Astrocyte (in vitro differentiated cells and primary cell): ENCODE measurements at regions not wholly inside any gene's neighbourhood (a gene's known extent, or its start where the extent isn't known, plus 50 kb on each side); places are given as distances from the start of the nearest gene placed in this dataset.
A peak's percentile ranks its signal among the peaks of the same experiment; 100 is the strongest.

Source experiments
- DNase-seq: peaks from one replicate; pipeline ENCODE4 v3.0.0-alpha.2; 2010; ENCODE audit warnings: low read depth
- FAIRE-seq: peaks from 2 replicates; lab custom pipeline; 2011; peaks lifted over from hg19 to GRCh38; lab: Jason Lieb, UNC
- H2AFZ ChIP-seq: 2 replicates; pipeline ENCODE4 v1.6.0; 2012; ENCODE audit warnings: low read depth, low read length, inconsistent platforms
- H3K27ac ChIP-seq: 2 replicates; pipeline ENCODE4 v1.5.1; 2011; ENCODE audit warnings: low read depth, low read length, inconsistent platforms
- H3K27me3 ChIP-seq: 2 replicates; pipeline ENCODE4 v1.6.0; 2011; ENCODE audit warnings: low read length, inconsistent platforms; ENCODE audit not compliant: insufficient read depth
- H3K36me3 ChIP-seq: 2 replicates; pipeline ENCODE4 v1.5.1; 2011; ENCODE audit warnings: low read length, inconsistent platforms; ENCODE audit not compliant: insufficient read depth
- H3K4me1 ChIP-seq: 2 replicates; pipeline ENCODE4 v1.5.1; 2011; ENCODE audit warnings: low read length, inconsistent platforms; ENCODE audit not compliant: insufficient read depth
- H3K4me2 ChIP-seq: 2 replicates; pipeline ENCODE4 v1.6.0; 2012; ENCODE audit warnings: low read length, inconsistent platforms
- H3K4me3 ChIP-seq: 2 replicates; pipeline ENCODE4 v1.5.1; 2011; ENCODE audit warnings: low read depth, mild to moderate bottlenecking, low read length, inconsistent platforms; ENCODE audit not compliant: insufficient read depth
- H3K79me2 ChIP-seq: 2 replicates; pipeline ENCODE4 v1.6.0; 2012; ENCODE audit warnings: mild to moderate bottlenecking, low read length, inconsistent platforms; ENCODE audit not compliant: insufficient read depth
- H3K9ac ChIP-seq: 2 replicates; pipeline ENCODE4 v1.6.0; 2012; ENCODE audit warnings: mild to moderate bottlenecking, low read length, inconsistent platforms
- H3K9me3 ChIP-seq: 2 replicates; pipeline ENCODE4 v1.5.1; 2012; ENCODE audit warnings: low read depth, mild to moderate bottlenecking, low read length, inconsistent platforms; ENCODE audit not compliant: insufficient read depth
- H4K20me1 ChIP-seq: 2 replicates; pipeline ENCODE4 v1.6.0; 2012; ENCODE audit warnings: low read length, inconsistent platforms; ENCODE audit not compliant: insufficient read depth
- H3K27ac Mint-ChIP-seq: one replicate; pipeline ENCODE4 v1.8.0; 2021; ENCODE audit warnings: mild to moderate bottlenecking, mixed read lengths; ENCODE audit not compliant: unreplicated experiment
- H3K27me3 Mint-ChIP-seq: one replicate; pipeline ENCODE4 v1.8.0; 2021; ENCODE audit warnings: low read depth, mixed read lengths; ENCODE audit not compliant: unreplicated experiment
- H3K36me3 Mint-ChIP-seq: one replicate; pipeline ENCODE4 v1.8.0; 2021; ENCODE audit warnings: low read depth, mixed read lengths; ENCODE audit not compliant: unreplicated experiment
- H3K4me1 Mint-ChIP-seq: one replicate; pipeline ENCODE4 v1.8.0; 2021; ENCODE audit warnings: low read depth, mixed read lengths; ENCODE audit not compliant: unreplicated experiment
- H3K4me3 Mint-ChIP-seq: one replicate; pipeline ENCODE4 v1.8.0; 2021; ENCODE audit warnings: mild to moderate bottlenecking, moderate library complexity, mixed read lengths; ENCODE audit not compliant: unreplicated experiment
- H3K9me3 Mint-ChIP-seq: one replicate; pipeline ENCODE4 v1.8.0; 2021; ENCODE audit warnings: mild to moderate bottlenecking, mixed read lengths; ENCODE audit not compliant: unreplicated experiment
- CTCF ChIP-seq: IDR thresholded peaks from 2 replicates; pipeline ENCODE4 v1.5.1; 2011; ENCODE audit warnings: low read depth, mild to moderate bottlenecking, inconsistent platforms, low read length, moderate library complexity; ENCODE audit not compliant: insufficient read depth
- EZH2 ChIP-seq: IDR thresholded peaks from 2 replicates; pipeline ENCODE4 v1.6.1; 2012; ENCODE audit warnings: mild to moderate bottlenecking, low read length, inconsistent platforms; ENCODE audit not compliant: insufficient read depth

- no peaks in the 10 kb centered on the region for H3K79me2 ChIP-seq
- H2AFZ ChIP-seq = no peak overlapping the region
- H3K36me3 Mint-ChIP-seq = peaks cover 1% of the 10 kb centered on the region
- H3K27ac ChIP-seq = no peak overlapping the region
- no peak overlapping the region for H3K4me3 Mint-ChIP-seq
- no peak overlapping the region for H3K4me3 ChIP-seq
- no peak overlapping the region for H3K4me2 ChIP-seq
- TF ChIP-seq CTCF = no peak
- TF ChIP-seq EZH2 = no peak
- FAIRE-seq (no peak), DNase-seq (no peak)
- H3K27ac Mint-ChIP-seq = no peak overlapping the region
- no peaks in the 10 kb centered on the region for H3K27me3 ChIP-seq
- H3K9me3 ChIP-seq = no peaks in the 10 kb centered on the region
- H3K4me1 Mint-ChIP-seq = peaks cover 5% of the 10 kb centered on the region
- H3K4me1 ChIP-seq = no peaks in the 10 kb centered on the region
- H3K27me3 Mint-ChIP-seq = peaks cover 10% of the 10 kb centered on the region
- H3K9me3 Mint-ChIP-seq = peaks cover 2% of the 10 kb centered on the region
- no peak overlapping the region for H3K9ac ChIP-seq
- no peaks in the 10 kb centered on the region for H3K36me3 ChIP-seq
- no peaks in the 10 kb centered on the region for H4K20me1 ChIP-seq
These were observed 94.6 kb upstream of the SNTG2 start for GRCh38 chr2:856041-856440.

DNA sequence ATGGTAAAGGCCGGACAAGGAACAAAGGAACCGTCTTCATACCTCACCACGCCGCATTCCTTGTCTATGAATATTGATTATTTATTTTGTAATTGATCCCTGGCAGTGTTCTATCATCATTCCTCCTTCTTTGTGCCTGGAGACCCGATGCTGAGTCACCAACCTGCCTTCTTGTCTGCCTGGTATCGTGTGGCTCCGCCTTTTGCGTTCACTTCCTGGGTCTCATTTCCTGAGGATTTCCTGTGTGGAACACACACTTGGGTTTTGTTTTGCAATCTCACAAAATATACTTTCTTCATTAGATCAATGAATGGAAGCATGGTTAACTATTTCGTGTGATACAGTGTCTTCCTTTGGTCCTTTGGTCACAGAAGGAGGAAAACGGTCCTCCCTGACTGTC, 95.5 kb upstream of the SNTG2 start:
- Histone ChIP-seq H3K4me1 (no peaks in the 10 kb centered on the region), H3K79me2 (no peaks in the 10 kb centered on the region), H3K9ac (no peak overlapping the region), H3K27ac (no peak overlapping the region), H3K4me3 (no peak overlapping the region), H3K27me3 (no peaks in the 10 kb centered on the region), H2AFZ (no peak overlapping the region), H4K20me1 (no peaks in the 10 kb centered on the region), H3K36me3 (no peaks in the 10 kb centered on the region), H3K4me2 (no peak overlapping the region), H3K9me3 (no peaks in the 10 kb centered on the region)
- peaks cover 1% of the 10 kb centered on the region for H3K36me3 Mint-ChIP-seq
- H3K9me3 Mint-ChIP-seq = peaks cover 2% of the 10 kb centered on the region
- no peak for DNase-seq
- H3K27ac Mint-ChIP-seq = no peak overlapping the region
- FAIRE-seq = no peak
- peaks cover 18% of the 10 kb centered on the region for H3K27me3 Mint-ChIP-seq
- peaks cover 5% of the 10 kb centered on the region for H3K4me1 Mint-ChIP-seq
- H3K4me3 Mint-ChIP-seq = no peak overlapping the region
- no peak for TF ChIP-seq CTCF
- TF ChIP-seq EZH2 = no peak

DNA sequence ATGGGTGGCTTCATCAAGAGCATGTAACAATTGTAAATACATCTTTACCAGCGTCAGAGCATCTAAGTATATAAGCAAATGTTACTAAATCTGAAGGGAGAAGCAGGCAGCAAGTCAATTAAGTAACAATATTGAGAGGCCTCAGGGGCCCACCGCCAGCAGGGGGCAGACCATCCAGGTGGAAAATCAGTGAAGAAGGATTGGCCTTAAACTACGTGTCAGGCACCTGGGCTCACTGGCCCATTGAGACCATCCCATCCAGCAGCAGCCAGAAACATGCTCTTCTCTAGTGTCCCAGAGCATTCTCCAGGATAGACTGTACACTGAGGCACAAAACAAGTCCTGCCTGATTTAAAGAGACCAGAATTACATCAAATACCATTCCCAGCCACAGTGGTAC, 96.2 kb upstream of the SNTG2 start:
- Mint-ChIP-seq H3K36me3 (peaks cover 1% of the 10 kb centered on the region), H3K9me3 (peaks cover 2% of the 10 kb centered on the region), H3K4me3 (no peak overlapping the region), H3K27ac (no peak overlapping the region), H3K27me3 (peaks cover 14% of the 10 kb centered on the region), H3K4me1 (peaks cover 5% of the 10 kb centered on the region)
- TF ChIP-seq EZH2 (no peak), CTCF (peak; percentile 28)
- Histone ChIP-seq H3K79me2 (no peaks in the 10 kb centered on the region), H3K27me3 (no peaks in the 10 kb centered on the region), H3K4me3 (no peak overlapping the region), H2AFZ (no peak overlapping the region), H3K36me3 (no peaks in the 10 kb centered on the region), H3K4me1 (no peaks in the 10 kb centered on the region), H3K27ac (no peak overlapping the region), H3K9ac (no peak overlapping the region), H4K20me1 (no peaks in the 10 kb centered on the region), H3K9me3 (no peaks in the 10 kb centered on the region), H3K4me2 (no peak overlapping the region)
- DNase-seq = no peak
- no peak for FAIRE-seq
